ENCODE measurements at regions not wholly inside any gene's neighbourhood (a gene's known extent, or its start where the extent isn't known, plus 50 kb on each side); places are given as distances from the start of the nearest gene placed in this dataset.

GRCh38 chr21:27582948-27583430, 616.1 kb upstream of the ADAMTS5 start:
- no peak for DNase-seq
- intact Hi-C loops (cut with micrococcal nuclease): no loop called here
- no peaks in the 10 kb centered on the region for H3K36me3 Mint-ChIP-seq

GRCh38 chr21:27582246-27582947, 615.5 kb upstream of the ADAMTS5 start:
- no peaks in the 10 kb centered on the region for H3K4me1 Mint-ChIP-seq
- peaks cover 0 to 11% (median 3%) of the 10 kb centered on the region in 11 donors for H3K9me3 Mint-ChIP-seq
- ChIA-PET CTCF (no interaction called here), POLR2A (no interaction called here)
- H3K27me3 Mint-ChIP-seq: no peaks in the 10 kb centered on the region
- DNase-seq (no peak), ATAC-seq (no peak)
- intact Hi-C loops (cut with micrococcal nuclease): no loop called here
- H3K4me1 ChIP-seq (ENCODE audit: control insufficient read depth in 2 of 2, insufficient read depth in 2 of 2, low read length in 2 of 2): no peaks in the 10 kb centered on the region
- H3K36me3 Mint-ChIP-seq: no peaks in the 10 kb centered on the region
- H3K36me3 ChIP-seq (ENCODE audit: control insufficient read depth in 2 of 3, insufficient read depth in 3 of 3, low read length in 3 of 3): no peaks in the 10 kb centered on the region
- no peaks in the 10 kb centered on the region for H3K9me3 ChIP-seq (ENCODE audit: control insufficient read depth in 2 of 3, low read length in 3 of 3)
- no peak overlapping the region for H3K27ac ChIP-seq (ENCODE audit: low read depth, low read length)
- H3K4me3 Mint-ChIP-seq: no peak overlapping the region
- H3K27me3 ChIP-seq (ENCODE audit: control insufficient read depth in 2 of 2, insufficient read depth in 2 of 2, low read length in 2 of 2): no peaks in the 10 kb centered on the region
- no peak overlapping the region for H3K27ac Mint-ChIP-seq
- no peak overlapping the region for H3K4me3 ChIP-seq (ENCODE audit: low read length)

More at GRCh38 chr21:27582948-27583430, 616.1 kb upstream of the ADAMTS5 start:
- Histone ChIP-seq H3K36me3 (ENCODE audit: control insufficient read depth in 2 of 3, insufficient read depth in 3 of 3, low read length in 3 of 3) (no peaks in the 10 kb centered on the region), H3K27me3 (ENCODE audit: control insufficient read depth in 2 of 2, insufficient read depth in 2 of 2, low read length in 2 of 2) (no peaks in the 10 kb centered on the region), H3K27ac (ENCODE audit: low read depth, low read length) (no peak overlapping the region), H3K9me3 (ENCODE audit: control insufficient read depth in 2 of 3, low read length in 3 of 3) (no peaks in the 10 kb centered on the region), H3K4me1 (ENCODE audit: control insufficient read depth in 2 of 2, insufficient read depth in 2 of 2, low read length in 2 of 2) (no peaks in the 10 kb centered on the region), H3K4me3 (ENCODE audit: low read length) (no peak overlapping the region)
- H3K27ac Mint-ChIP-seq: no peak overlapping the region
- ChIA-PET POLR2A (no interaction called here), CTCF (no interaction called here)
- no peak for ATAC-seq
- H3K27me3 Mint-ChIP-seq: no peaks in the 10 kb centered on the region
- H3K4me3 Mint-ChIP-seq: no peak overlapping the region
- H3K9me3 Mint-ChIP-seq: peaks cover 0 to 11% (median 3%) of the 10 kb centered on the region in 11 donors
- H3K4me1 Mint-ChIP-seq: no peaks in the 10 kb centered on the region

- no peaks in the 10 kb centered on the region for H3K36me3 Mint-ChIP-seq
- H3K4me1 Mint-ChIP-seq: no peaks in the 10 kb centered on the region
- peaks cover 0 to 11% (median 3%) of the 10 kb centered on the region in 11 donors for H3K9me3 Mint-ChIP-seq
- ChIA-PET POLR2A (no interaction called here), CTCF (no interaction called here)
- no peaks in the 10 kb centered on the region for H3K27me3 Mint-ChIP-seq
- Histone ChIP-seq H3K4me1 (ENCODE audit: control insufficient read depth in 2 of 2, insufficient read depth in 2 of 2, low read length in 2 of 2) (no peaks in the 10 kb centered on the region), H3K36me3 (ENCODE audit: control insufficient read depth in 2 of 3, insufficient read depth in 3 of 3, low read length in 3 of 3) (no peaks in the 10 kb centered on the region), H3K27me3 (ENCODE audit: control insufficient read depth in 2 of 2, insufficient read depth in 2 of 2, low read length in 2 of 2) (no peaks in the 10 kb centered on the region), H3K9me3 (ENCODE audit: control insufficient read depth in 2 of 3, low read length in 3 of 3) (no peaks in the 10 kb centered on the region), H3K4me3 (ENCODE audit: low read length) (no peak overlapping the region), H3K27ac (ENCODE audit: low read depth, low read length) (no peak overlapping the region)
- H3K27ac Mint-ChIP-seq: no peak overlapping the region
- intact Hi-C loops (cut with micrococcal nuclease): no loop called here
- DNase-seq (no peak), ATAC-seq (no peak)
- H3K4me3 Mint-ChIP-seq: no peak overlapping the region
Observed at GRCh38 chr21:27581168-27581567, 614.3 kb upstream of the ADAMTS5 start.

- Mint-ChIP-seq H3K4me1 (no peaks in the 10 kb centered on the region), H3K27ac (no peak overlapping the region), H3K36me3 (no peaks in the 10 kb centered on the region), H3K27me3 (no peaks in the 10 kb centered on the region), H3K9me3 (peaks cover 0 to 11% (median 3%) of the 10 kb centered on the region in 11 donors), H3K4me3 (no peak overlapping the region)
- ChIA-PET CTCF (no interaction called here), POLR2A (no interaction called here)
- Histone ChIP-seq H3K9me3 (ENCODE audit: control insufficient read depth in 2 of 3, low read length in 3 of 3) (no peaks in the 10 kb centered on the region), H3K4me3 (ENCODE audit: low read length) (no peak overlapping the region), H3K36me3 (ENCODE audit: control insufficient read depth in 2 of 3, insufficient read depth in 3 of 3, low read length in 3 of 3) (no peaks in the 10 kb centered on the region), H3K27me3 (ENCODE audit: control insufficient read depth in 2 of 2, insufficient read depth in 2 of 2, low read length in 2 of 2) (no peaks in the 10 kb centered on the region), H3K27ac (ENCODE audit: low read depth, low read length) (no peak overlapping the region), H3K4me1 (ENCODE audit: control insufficient read depth in 2 of 2, insufficient read depth in 2 of 2, low read length in 2 of 2) (no peaks in the 10 kb centered on the region)
- intact Hi-C loops (cut with micrococcal nuclease): no loop called here
- DNase-seq: no peak
- no peak for ATAC-seq
Observed at GRCh38 chr21:27580276-27580675, 613.4 kb upstream of the ADAMTS5 start.

- H3K36me3 ChIP-seq (ENCODE audit: control insufficient read depth in 2 of 3, insufficient read depth in 3 of 3, low read length in 3 of 3): no peaks in the 10 kb centered on the region
- H3K4me3 ChIP-seq (ENCODE audit: low read length): no peak overlapping the region
- no peaks in the 10 kb centered on the region for H3K9me3 ChIP-seq (ENCODE audit: control insufficient read depth in 2 of 3, low read length in 3 of 3)
- ChIA-PET CTCF (no interaction called here), POLR2A (no interaction called here)
- Mint-ChIP-seq H3K27me3 (no peaks in the 10 kb centered on the region), H3K4me1 (no peaks in the 10 kb centered on the region), H3K36me3 (no peaks in the 10 kb centered on the region), H3K4me3 (no peak overlapping the region), H3K9me3 (peaks cover 0 to 17% (median 5%) of the 10 kb centered on the region in 11 donors), H3K27ac (no peak overlapping the region)
- no peak overlapping the region for H3K27ac ChIP-seq (ENCODE audit: low read depth, low read length)
- DNase-seq (no peak), ATAC-seq (no peak)
- intact Hi-C loops (cut with micrococcal nuclease): no loop called here
- no peaks in the 10 kb centered on the region for H3K27me3 ChIP-seq (ENCODE audit: control insufficient read depth in 2 of 2, insufficient read depth in 2 of 2, low read length in 2 of 2)
- H3K4me1 ChIP-seq (ENCODE audit: control insufficient read depth in 2 of 2, insufficient read depth in 2 of 2, low read length in 2 of 2): no peaks in the 10 kb centered on the region
Observed at GRCh38 chr21:27578741-27579265, 611.9 kb upstream of the ADAMTS5 start.

- H3K27me3 Mint-ChIP-seq: no peaks in the 10 kb centered on the region
- ChIA-PET CTCF (no interaction called here), POLR2A (no interaction called here)
- ATAC-seq (no peak), DNase-seq (no peak)
- H3K27me3 ChIP-seq (ENCODE audit: control insufficient read depth in 2 of 2, insufficient read depth in 2 of 2, low read length in 2 of 2): no peaks in the 10 kb centered on the region
- H3K36me3 Mint-ChIP-seq: no peaks in the 10 kb centered on the region
- H3K4me3 Mint-ChIP-seq: no peak overlapping the region
- peaks cover 0 to 12% (median 3%) of the 10 kb centered on the region in 11 donors for H3K9me3 Mint-ChIP-seq
- H3K36me3 ChIP-seq (ENCODE audit: control insufficient read depth in 2 of 3, insufficient read depth in 3 of 3, low read length in 3 of 3): no peaks in the 10 kb centered on the region
- intact Hi-C loops (cut with micrococcal nuclease): no loop called here
- no peaks in the 10 kb centered on the region for H3K9me3 ChIP-seq (ENCODE audit: control insufficient read depth in 2 of 3, low read length in 3 of 3)
- no peak overlapping the region for H3K4me3 ChIP-seq (ENCODE audit: low read length)
- no peak overlapping the region for H3K27ac Mint-ChIP-seq
- no peak overlapping the region for H3K27ac ChIP-seq (ENCODE audit: low read depth, low read length)
- H3K4me1 ChIP-seq (ENCODE audit: control insufficient read depth in 2 of 2, insufficient read depth in 2 of 2, low read length in 2 of 2): no peaks in the 10 kb centered on the region
- no peaks in the 10 kb centered on the region for H3K4me1 Mint-ChIP-seq
Observed at GRCh38 chr21:27572696-27573095, 605.8 kb upstream of the ADAMTS5 start.

GRCh38 chr21:27571706-27572105, 604.8 kb upstream of the ADAMTS5 start:
- CTCF ChIA-PET: no interaction called here

More at GRCh38 chr21:27571706-27572105, 604.8 kb upstream of the ADAMTS5 start:
- H3K4me1 Mint-ChIP-seq: no peaks in the 10 kb centered on the region
- H3K27me3 Mint-ChIP-seq: no peaks in the 10 kb centered on the region
- Histone ChIP-seq H3K36me3 (ENCODE audit: control insufficient read depth in 2 of 3, insufficient read depth in 3 of 3, low read length in 3 of 3) (no peaks in the 10 kb centered on the region), H3K27ac (ENCODE audit: low read depth, low read length) (no peak overlapping the region), H3K4me1 (ENCODE audit: control insufficient read depth in 2 of 2, insufficient read depth in 2 of 2, low read length in 2 of 2) (no peaks in the 10 kb centered on the region), H3K4me3 (ENCODE audit: low read length) (no peak overlapping the region), H3K9me3 (ENCODE audit: control insufficient read depth in 2 of 3, low read length in 3 of 3) (no peaks in the 10 kb centered on the region), H3K27me3 (ENCODE audit: control insufficient read depth in 2 of 2, insufficient read depth in 2 of 2, low read length in 2 of 2) (no peaks in the 10 kb centered on the region)
- intact Hi-C loops (cut with micrococcal nuclease): no loop called here
- ATAC-seq (no peak), DNase-seq (no peak)
- no peak overlapping the region for H3K27ac Mint-ChIP-seq
- POLR2A ChIA-PET: no interaction called here
- H3K9me3 Mint-ChIP-seq: peaks cover 0 to 12% (median 4%) of the 10 kb centered on the region in 11 donors
- H3K4me3 Mint-ChIP-seq: no peak overlapping the region
- H3K36me3 Mint-ChIP-seq: no peaks in the 10 kb centered on the region
